ENCODE measurements at regions not wholly inside any gene's neighbourhood (a gene's known extent, or its start where the extent isn't known, plus 50 kb on each side); places are given as distances from the start of the nearest gene placed in this dataset.

GRCh38 chr2:224640679-224641078 is 55.5 kb upstream of the CUL3 start:
- TF ChIP-seq EZH2 (IDR thresholded peaks at IDR 0.05; ENCODE audit: borderline replicate concordance, low read depth, low read length) (no peak), HNRNPH1 (optimal IDR thresholded peaks at IDR 0.05; ENCODE audit: low read depth, low read length) (no peak), CTCF (IDR thresholded peaks at IDR 0.05 in 2 of 3, conservative IDR thresholded peaks at IDR 0.05 in 1 of 3; ENCODE audit: insufficient read depth in 2 of 3, low read depth in 1 of 3, low read length in 3 of 3) (no peak), NFIX (CRISPR knock-in tag; IDR thresholded peaks at IDR 0.05; ENCODE audit: low read depth) (no peak), ETV1 (tag; conservative IDR thresholded peaks at IDR 0.05; ENCODE audit: low read depth) (no peak), POLR2AphosphoS5 (IDR thresholded peaks at IDR 0.05; ENCODE audit: control insufficient read depth, insufficient read depth, low read depth, low read length) (no peak)

Data from K562 (cell line).